GM13976 (cell line): ENCODE measurements at regions not wholly inside any gene's neighbourhood (a gene's known extent, or its start where the extent isn't known, plus 50 kb on each side); places are given as distances from the start of the nearest gene placed in this dataset.

ENCODE experiments used
- DNase-seq: peaks from one replicate; pipeline ENCODE4 v3.0.0; 2012; ENCODE audit warnings: low spot score
- CTCF ChIP-seq: IDR thresholded peaks from 2 replicates; pipeline ENCODE4 v1.5.1; 2012; ENCODE audit warnings: borderline replicate concordance, mild to moderate bottlenecking; ENCODE audit not compliant: insufficient read depth; ENCODE audit errors: extremely low read depth, missing control alignments, control extremely low read depth
- in situ Hi-C: fragments of 300-500 bp; cut with MboI; formaldehyde crosslinking; loops from one replicate; pipeline ENCODE4 v1.12.0; 2022; ENCODE audit warnings: low sequenced_read_pairs, mixed read lengths, inconsistent platforms; ENCODE audit not compliant: unreplicated experiment

DNA sequence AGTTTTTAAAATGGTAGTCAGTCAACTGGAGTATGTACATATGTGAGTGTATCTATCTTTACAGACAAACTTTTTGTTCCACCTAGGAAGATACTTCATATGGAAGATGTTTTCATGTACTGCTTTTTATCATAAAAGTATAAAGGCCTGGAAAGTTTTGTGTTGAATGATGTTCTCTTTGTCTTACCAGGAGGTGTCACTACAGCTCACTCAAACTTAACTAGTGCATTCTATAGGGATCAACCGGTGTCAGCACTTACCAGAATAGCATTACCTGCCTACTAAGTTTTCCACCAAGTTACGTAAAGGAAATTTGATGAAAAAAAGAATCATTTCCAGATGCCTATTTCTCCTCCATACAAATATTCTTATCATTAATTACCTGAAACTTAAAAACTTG lies 522.6 kb upstream of the SEMA6D start:
- no peak for DNase-seq
- in situ Hi-C loops: loop anchor here (10.0 to 25.0 kb wide), 3 partner anchors 793 to 1093 kb away; no protein-coding TSS in a partner anchor
- TF ChIP-seq CTCF: no peak

- in situ Hi-C loops: loop anchor here (10.0 to 25.0 kb wide), 3 partner anchors 791 to 1091 kb away; no protein-coding TSS in a partner anchor
- peak; percentile 75 for TF ChIP-seq CTCF
- peak; percentile 50 for DNase-seq
Measured at GRCh38 chr15:47196048-47196447, 521.3 kb upstream of the SEMA6D start.

GRCh38 chr15:47203993-47204392 lies 513.3 kb upstream of the SEMA6D start:
- in situ Hi-C loops: no loop called here
- no peak for TF ChIP-seq CTCF
- no peak for DNase-seq

GRCh38 chr15:47206358-47206978 lies 510.8 kb upstream of the SEMA6D start:
- in situ Hi-C loops: no loop called here
- TF ChIP-seq CTCF: no peak
- DNase-seq: no peak

DNA sequence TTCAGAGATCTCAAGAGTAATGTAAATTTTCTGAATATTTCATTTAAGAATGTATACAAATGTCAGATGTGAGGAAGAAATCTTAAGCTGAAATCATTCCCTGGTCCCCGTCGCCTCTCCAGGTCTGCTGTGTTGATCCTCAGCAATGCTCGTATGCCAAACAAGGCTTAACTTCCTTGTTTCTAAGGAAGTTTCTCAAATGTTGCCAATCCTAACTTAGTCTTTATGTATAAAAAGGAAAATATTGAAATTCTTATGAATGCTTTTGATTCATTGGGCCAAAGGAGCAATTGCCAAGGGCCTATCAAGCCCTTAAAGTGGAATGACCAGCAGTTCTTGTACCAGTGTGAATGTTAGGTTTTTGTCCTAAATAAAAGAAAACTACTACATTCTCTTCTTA lies 507.7 kb upstream of the SEMA6D start:
- in situ Hi-C loops: no loop called here
- no peak for TF ChIP-seq CTCF
- DNase-seq: no peak

DNA sequence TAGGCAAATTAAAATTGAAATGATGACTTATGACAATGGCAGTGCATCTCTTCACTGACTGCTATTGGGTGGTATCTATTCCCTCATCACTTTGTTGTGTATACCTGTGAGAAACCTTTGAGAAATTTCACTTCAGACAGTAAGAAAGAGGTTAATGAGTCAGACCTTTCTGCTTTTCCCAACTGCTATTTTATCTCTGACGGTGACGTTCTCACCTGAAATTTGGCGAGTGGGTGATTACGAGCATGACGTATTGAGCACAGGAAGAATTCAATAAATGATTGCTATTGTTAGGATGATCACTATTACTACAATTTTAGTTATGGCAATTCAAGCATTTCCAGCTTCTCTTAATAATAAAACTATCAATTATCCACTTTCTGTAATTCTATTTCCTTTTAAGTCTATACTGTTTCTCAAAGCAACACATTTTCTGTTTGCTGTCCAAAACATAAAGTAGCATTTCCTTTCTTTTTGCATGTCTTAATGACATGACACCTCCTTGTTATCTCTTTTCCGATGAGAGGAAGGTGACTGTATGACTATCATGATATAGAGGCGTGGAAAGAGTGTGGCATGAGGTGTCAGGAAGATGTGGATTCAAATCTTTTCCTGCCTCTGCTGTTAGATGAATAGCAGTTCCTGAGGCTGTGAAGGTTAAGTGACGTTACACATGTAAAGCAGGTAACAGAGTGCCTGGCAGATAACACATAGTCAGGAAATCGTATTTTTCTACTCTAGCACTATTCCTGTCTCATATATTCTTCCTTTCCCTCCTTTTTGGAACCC lies 504.9 kb upstream of the SEMA6D start:
- in situ Hi-C loops: no loop called here

More for the DNA sequence above, 504.9 kb upstream of the SEMA6D start:
- no peak for TF ChIP-seq CTCF
- no peak for DNase-seq
